HCT116 (cell line): ENCODE measurements at regions not wholly inside any gene's neighbourhood (a gene's known extent, or its start where the extent isn't known, plus 50 kb on each side); places are given as distances from the start of the nearest gene placed in this dataset.
A peak's percentile ranks its signal among the peaks of the same experiment; 100 is the strongest.
"Not testable (repeated sequence)": the region's sequence is repeated elsewhere in the genome, so short reads cannot be mapped to it uniquely, and the experiment has no call there.

Source experiments
- ATAC-seq: fragments of 200-7000 bp; cut with Tn5 transposase; 2 replicates; pipeline ENCODE4 v1.9.1; 2020; ENCODE audit warnings: mild to moderate bottlenecking, moderate library complexity
- BruUV-seq: library from RNA; stranded (reverse); fragments of 400-500 nt; replicated peaks from 2 replicates; lab custom pipeline; 2021; lab: Mats Ljungman, UMichigan
- CTCF ChIA-PET: fragments of 300-600 bp; sonication (Branson Sonifier 250); formaldehyde crosslinking; loops from one replicate; lab custom pipeline; 2021; ENCODE audit warnings: antibody characterized with exemption; lab: Charles Lee
- POLR2A ChIA-PET: fragments of 300-600, 350-600 bp; sonication (Branson Sonifier 250); formaldehyde crosslinking; loops from one replicate; lab custom pipeline; 2021; ENCODE audit warnings: antibody characterized with exemption; lab: Charles Lee
- RAD21 ChIA-PET, 2 experiments: fragments of 300-600 bp; sonication (Branson Sonifier 250); formaldehyde crosslinking; loops; one replicate each; lab custom pipeline; 2023; ENCODE audit warnings: low total read pairs in 2 of 2; ENCODE audit not compliant: uncharacterized antibody in 2 of 2, unreplicated experiment in 2 of 2, low non-redundant PET in 1 of 2; lab: Charles Lee
- DNase-seq: peaks from one replicate; pipeline ENCODE4 v3.0.0-alpha.2; 2010; ENCODE audit warnings: low read depth, low spot score
- H2AFZ ChIP-seq: fragments of 200-600 bp; shearing (Covaris generic), sonication (generic); 2 replicates; pipeline ENCODE4 v1.6.1; 2017; ENCODE audit warnings: low read depth, mixed run types, mixed read lengths, antibody characterized with exemption, low read length; ENCODE audit not compliant: poor library complexity, severe bottlenecking
- H3K27ac ChIP-seq: 2 replicates; pipeline ENCODE4 v1.5.1; 2012; ENCODE audit warnings: low read depth, low read length
- H3K27me3 ChIP-seq: fragments of 200-600 bp; sonication (generic); 2 replicates; pipeline ENCODE4 v1.6.1; 2016; ENCODE audit warnings: mixed run types, low read length, mixed read lengths; ENCODE audit not compliant: insufficient read depth
- H3K36me3 ChIP-seq, 2 experiments: fragments of 200-500 bp in 1 of 2; fragments of 200-600 bp in 1 of 2; sonication (Bioruptor generic) in 1 of 2; sonication (generic) in 1 of 2; 2 replicates each; pipeline versions ENCODE4 v1.5.1 to v1.6.1; 2014 to 2016; ENCODE audit warnings: low read length in 2 of 2, inconsistent platforms in 1 of 2, mixed read lengths in 1 of 2, mixed run types in 1 of 2; ENCODE audit not compliant: insufficient read depth in 2 of 2, control insufficient read depth in 1 of 2
- H3K4me1 ChIP-seq, 2 experiments: fragments of 200-600 bp in 1 of 2; sonication (generic) in 1 of 2; 2 replicates each; pipeline versions ENCODE4 v1.5.1 to v1.6.1; 2012 to 2017; ENCODE audit warnings: low read length in 2 of 2, inconsistent platforms in 1 of 2, mild to moderate bottlenecking in 1 of 2, mixed read lengths in 1 of 2, mixed run types in 1 of 2, moderate library complexity in 1 of 2; ENCODE audit not compliant: insufficient read depth in 2 of 2, control insufficient read depth in 1 of 2
- H3K4me2 ChIP-seq: fragments of 200-600 bp; sonication (generic); 2 replicates; pipeline ENCODE4 v1.6.1; 2017; ENCODE audit warnings: mixed run types, low read length, mixed read lengths
- H3K4me3 ChIP-seq, 2 experiments: fragments of 200-600 bp in 1 of 2; sonication (generic) in 1 of 2; replicated peaks in 1 of 2; 2 replicates each; pipeline ENCODE4 v1.5.1; 2011 to 2016; ENCODE audit warnings: low read length in 2 of 2, control low read depth in 1 of 2, low read depth in 1 of 2, mild to moderate bottlenecking in 1 of 2, mixed read lengths in 1 of 2, mixed run types in 1 of 2
- H3K79me2 ChIP-seq: fragments of 200-600 bp; sonication (generic); 2 replicates; pipeline ENCODE4 v1.6.1; 2017; ENCODE audit warnings: mild to moderate bottlenecking, mixed run types, low read length, moderate library complexity, mixed read lengths; ENCODE audit not compliant: insufficient read depth
- H3K9ac ChIP-seq: fragments of 200-600 bp; sonication (generic); 2 replicates; pipeline ENCODE4 v1.6.1; 2016; ENCODE audit warnings: low read length, mixed read lengths
- H3K9me2 ChIP-seq: fragments of 200-600 bp; sonication (generic), shearing (Covaris generic); 2 replicates; pipeline ENCODE4 v1.6.1; 2017; ENCODE audit warnings: mixed run types, mild to moderate bottlenecking, moderate library complexity; ENCODE audit not compliant: insufficient read depth
- H3K9me3 ChIP-seq, 2 experiments: fragments of 200-500 bp in 1 of 2; fragments of 200-600 bp in 1 of 2; sonication (Bioruptor generic) in 1 of 2; sonication (generic) in 1 of 2; 2 replicates each; pipeline ENCODE4 v1.6.1; 2014 to 2017; ENCODE audit warnings: low read length in 2 of 2, mixed read lengths in 2 of 2, inconsistent platforms in 1 of 2, low read depth in 1 of 2, mild to moderate bottlenecking in 1 of 2, mixed run types in 1 of 2, moderate library complexity in 1 of 2; ENCODE audit not compliant: control insufficient read depth in 1 of 2, insufficient read depth in 1 of 2
- H4K20me1 ChIP-seq: fragments of 200-600 bp; sonication (generic), shearing (Covaris generic); 2 replicates; pipeline ENCODE4 v1.6.1; 2017; ENCODE audit warnings: mixed run types, mild to moderate bottlenecking, moderate library complexity; ENCODE audit not compliant: insufficient read depth
- CBX3 ChIP-seq: IDR thresholded peaks from 2 replicates; pipeline ENCODE4 v1.6.1; 2012; ENCODE audit warnings: low read depth
- CEBPB ChIP-seq: IDR thresholded peaks from 2 replicates; pipeline ENCODE4 v1.6.1; 2012; ENCODE audit warnings: low read depth
- EGR1 ChIP-seq: IDR thresholded peaks from 2 replicates; pipeline ENCODE4 v1.6.1; 2012; ENCODE audit warnings: low read depth
- ELF1 ChIP-seq: IDR thresholded peaks from 2 replicates; pipeline ENCODE4 v1.6.1; 2012; ENCODE audit warnings: low read depth, borderline replicate concordance
- EZH2 ChIP-seq: fragments of 200-600 bp; sonication (generic); IDR thresholded peaks from 2 replicates; pipeline ENCODE4 v1.6.1; 2017; ENCODE audit warnings: antibody characterized with exemption, mixed run types
- EZH2phosphoT487 ChIP-seq: fragments of 200-600 bp; IDR thresholded peaks from 2 replicates; pipeline ENCODE4 v1.6.1; 2018; ENCODE audit warnings: antibody characterized with exemption, borderline replicate concordance
- FOSL1 ChIP-seq: IDR thresholded peaks from 2 replicates; pipeline ENCODE4 v1.6.1; 2012; ENCODE audit warnings: low read depth
- JUND ChIP-seq: IDR thresholded peaks from 2 replicates; pipeline ENCODE4 v1.6.1; 2012
- POLR2AphosphoS5 ChIP-seq: IDR thresholded peaks from 2 replicates; pipeline ENCODE4 v1.6.1; 2011; ENCODE audit warnings: mild to moderate bottlenecking, low read depth, low read length, moderate library complexity
- RAD21 ChIP-seq: IDR thresholded peaks from 2 replicates; pipeline ENCODE4 v1.6.1; 2012; ENCODE audit warnings: low read depth, mild to moderate bottlenecking
- SIN3A ChIP-seq: IDR thresholded peaks from 2 replicates; pipeline ENCODE4 v1.6.1; 2012; ENCODE audit warnings: low read depth
- SP1 ChIP-seq: IDR thresholded peaks from 2 replicates; pipeline ENCODE4 v1.6.1; 2012; ENCODE audit warnings: low read depth
- SRF ChIP-seq: IDR thresholded peaks from 2 replicates; pipeline ENCODE4 v1.6.1; 2012; ENCODE audit warnings: low read depth
- TCF7L2 ChIP-seq: IDR thresholded peaks from 2 replicates; pipeline ENCODE4 v1.7.0; 2011; ENCODE audit warnings: borderline replicate concordance, inconsistent platforms; ENCODE audit not compliant: insufficient read depth, insufficient read length; ENCODE audit errors: extremely low read depth
- ZNF274 ChIP-seq: fragments of 200-500 bp; sonication (Bioruptor generic); IDR thresholded peaks from 2 replicates; pipeline ENCODE4 v1.6.1; 2014; ENCODE audit warnings: mild to moderate bottlenecking, low read depth, low read length, inconsistent platforms
- intact Hi-C: fragments of 100-400 bp; cut with micrococcal nuclease; formaldehyde crosslinking; loops from 2 replicates; pipeline ENCODE4 v1.10.0; 2022
- TF ChIP-seq, protein P1 (sequence below): IDR thresholded peaks from 2 replicates; pipeline ENCODE4 v1.6.1; 2012
- TF ChIP-seq, protein P2 (sequence below), 3 experiments: fragments of 200-600 bp in 1 of 3; sonication (generic) in 1 of 3; IDR thresholded peaks in 2 of 3; conservative IDR thresholded peaks in 1 of 3; 2 replicates each; pipeline ENCODE4 v1.5.1; 2012 to 2017; ENCODE audit warnings: low read depth in 2 of 3, low read length in 2 of 3, antibody characterized with exemption in 1 of 3, borderline replicate concordance in 1 of 3, control low read depth in 1 of 3, mild to moderate bottlenecking in 1 of 3, mixed read lengths in 1 of 3, mixed run types in 1 of 3, moderate library complexity in 1 of 3; ENCODE audit not compliant: insufficient read depth in 1 of 3

DNA sequence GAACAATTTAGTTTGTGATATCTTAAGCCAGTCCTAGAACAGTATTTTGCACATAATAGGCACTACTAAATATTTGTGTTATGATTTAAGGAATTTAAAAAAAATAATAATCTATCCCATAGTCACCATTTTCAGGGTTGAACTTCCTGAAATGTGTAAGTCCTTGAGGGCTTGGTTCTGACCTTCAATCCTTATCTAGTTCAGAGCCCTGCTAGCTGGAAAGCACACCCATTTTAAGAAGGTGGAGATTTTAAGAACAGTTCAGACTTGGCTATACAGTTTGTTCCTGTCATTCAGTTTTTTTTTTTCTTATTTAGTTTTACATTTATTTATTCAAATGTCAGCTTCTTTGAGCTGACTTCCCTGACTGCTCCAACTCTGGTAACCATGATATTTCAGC, 183.4 kb upstream of the MAGI2 start:
- no peak overlapping the region for H3K4me2 ChIP-seq
- no peaks in the 10 kb centered on the region for H3K4me1 ChIP-seq
- ATAC-seq (no peak), DNase-seq (no peak)
- H3K36me3 ChIP-seq: no peaks in the 10 kb centered on the region
- ChIA-PET CTCF (no interaction called here), POLR2A (no interaction called here), RAD21 (no interaction called here)
- H3K4me3 ChIP-seq: no peak overlapping the region
- H3K27me3 ChIP-seq: no peaks in the 10 kb centered on the region
- TF ChIP-seq POLR2AphosphoS5 (no peak), CEBPB (no peak), SRF (no peak), EZH2phosphoT487 (no peak), JUND (no peak), EGR1 (no peak), TCF7L2 (no peak), SP1 (no peak), ELF1 (no peak), ZNF274 (no peak), EZH2 (no peak), CBX3 (no peak), RAD21 (no peak), FOSL1 (no peak), SIN3A (no peak)
- TF ChIP-seq, protein P1, sequence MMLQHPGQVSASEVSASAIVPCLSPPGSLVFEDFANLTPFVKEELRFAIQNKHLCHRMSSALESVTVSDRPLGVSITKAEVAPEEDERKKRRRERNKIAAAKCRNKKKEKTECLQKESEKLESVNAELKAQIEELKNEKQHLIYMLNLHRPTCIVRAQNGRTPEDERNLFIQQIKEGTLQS: no peak
- TF ChIP-seq, protein P2, sequence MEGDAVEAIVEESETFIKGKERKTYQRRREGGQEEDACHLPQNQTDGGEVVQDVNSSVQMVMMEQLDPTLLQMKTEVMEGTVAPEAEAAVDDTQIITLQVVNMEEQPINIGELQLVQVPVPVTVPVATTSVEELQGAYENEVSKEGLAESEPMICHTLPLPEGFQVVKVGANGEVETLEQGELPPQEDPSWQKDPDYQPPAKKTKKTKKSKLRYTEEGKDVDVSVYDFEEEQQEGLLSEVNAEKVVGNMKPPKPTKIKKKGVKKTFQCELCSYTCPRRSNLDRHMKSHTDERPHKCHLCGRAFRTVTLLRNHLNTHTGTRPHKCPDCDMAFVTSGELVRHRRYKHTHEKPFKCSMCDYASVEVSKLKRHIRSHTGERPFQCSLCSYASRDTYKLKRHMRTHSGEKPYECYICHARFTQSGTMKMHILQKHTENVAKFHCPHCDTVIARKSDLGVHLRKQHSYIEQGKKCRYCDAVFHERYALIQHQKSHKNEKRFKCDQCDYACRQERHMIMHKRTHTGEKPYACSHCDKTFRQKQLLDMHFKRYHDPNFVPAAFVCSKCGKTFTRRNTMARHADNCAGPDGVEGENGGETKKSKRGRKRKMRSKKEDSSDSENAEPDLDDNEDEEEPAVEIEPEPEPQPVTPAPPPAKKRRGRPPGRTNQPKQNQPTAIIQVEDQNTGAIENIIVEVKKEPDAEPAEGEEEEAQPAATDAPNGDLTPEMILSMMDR (IDR thresholded peaks at IDR 0.05 in 2 of 3, conservative IDR thresholded peaks at IDR 0.05 in 1 of 3; ENCODE audit: borderline replicate concordance in 1 of 3, insufficient read depth in 1 of 3, low read depth in 2 of 3, low read length in 2 of 3): no peak
- H3K27ac ChIP-seq: no peak overlapping the region
- BruUV-seq: no TSS peak
- H4K20me1 ChIP-seq: no peaks in the 10 kb centered on the region
- intact Hi-C loops: no loop called here
- H3K79me2 ChIP-seq: no peaks in the 10 kb centered on the region
- H3K9me3 ChIP-seq: no peaks in the 10 kb centered on the region
- H3K9ac ChIP-seq: no peak overlapping the region
- peak overlapping the region; percentile 36 for H2AFZ ChIP-seq
- H3K9me2 ChIP-seq: no peaks in the 10 kb centered on the region

- H3K9me3 ChIP-seq, intact Hi-C loops, H3K27me3 ChIP-seq, DNase-seq, H3K79me2 ChIP-seq, ATAC-seq, CTCF ChIA-PET, H3K9ac ChIP-seq, H3K27ac ChIP-seq, BruUV-seq, POLR2A ChIA-PET, H3K36me3 ChIP-seq, H3K4me2 ChIP-seq, H4K20me1 ChIP-seq, H3K4me3 ChIP-seq, RAD21 ChIA-PET, H3K9me2 ChIP-seq, H2AFZ ChIP-seq: not testable (repeated sequence)
- peaks cover 0 to 14% of the 10 kb centered on the region in 2 experiments; a peak in 1 of 4 replicates for H3K4me1 ChIP-seq
Observed at GRCh38 chr7:79625921-79626320, 172.5 kb upstream of the MAGI2 start.
